ENCODE measurements at regions not wholly inside any gene's neighbourhood (a gene's known extent, or its start where the extent isn't known, plus 50 kb on each side); places are given as distances from the start of the nearest gene placed in this dataset.
A peak's percentile ranks its signal among the peaks of the same experiment; 100 is the strongest.

DNA sequence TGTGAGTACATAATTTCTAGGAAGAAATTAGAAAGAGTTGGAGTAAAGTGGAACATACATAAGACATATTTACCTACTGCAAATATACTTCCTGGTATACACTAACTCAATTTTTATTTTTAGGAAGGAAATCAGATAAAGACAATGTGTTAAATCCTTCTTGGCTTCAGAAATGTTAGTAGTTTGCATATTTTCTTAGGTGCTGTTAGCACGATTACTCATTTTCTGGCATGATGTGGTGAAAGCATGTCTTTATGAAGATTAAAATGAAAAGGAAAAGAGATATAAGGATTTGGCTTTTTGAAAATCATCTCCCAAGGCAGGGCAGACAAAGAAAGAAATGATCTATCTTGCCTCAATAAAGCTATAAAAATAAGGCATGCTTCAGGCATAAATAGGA is 287.6 kb upstream of the E2F7 start:
- DNase-seq (ENCODE audit: low read depth in 2 of 2): no peak

GRCh38 chr12:77351860-77352259 is 286.5 kb upstream of the E2F7 start:
- no peak for DNase-seq (ENCODE audit: low read depth in 2 of 2)

- no peak for DNase-seq (ENCODE audit: low read depth in 2 of 2)
Observed at GRCh38 chr12:77349689-77350370, 284.5 kb upstream of the E2F7 start.

DNA sequence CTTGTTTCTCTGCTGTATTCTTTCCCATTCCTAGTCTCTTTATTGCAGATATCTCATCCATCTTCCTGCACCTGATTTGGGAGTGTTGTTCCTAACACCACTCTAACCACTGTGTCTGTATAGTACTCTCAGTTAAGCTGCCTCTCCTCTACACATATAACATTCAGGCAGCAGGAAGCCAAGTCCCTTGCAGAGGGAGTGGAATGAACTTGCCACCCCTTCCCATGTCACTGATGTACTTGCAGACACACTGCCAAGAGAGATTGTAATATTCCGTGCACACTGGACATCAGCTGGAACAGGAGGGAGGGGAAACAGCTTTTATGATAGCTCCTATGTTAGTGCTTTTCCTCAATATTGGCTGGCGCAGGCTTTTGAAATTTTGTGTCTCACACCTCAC is 281.6 kb upstream of the E2F7 start:
- DNase-seq (ENCODE audit: low read depth in 2 of 2): no peak

DNA sequence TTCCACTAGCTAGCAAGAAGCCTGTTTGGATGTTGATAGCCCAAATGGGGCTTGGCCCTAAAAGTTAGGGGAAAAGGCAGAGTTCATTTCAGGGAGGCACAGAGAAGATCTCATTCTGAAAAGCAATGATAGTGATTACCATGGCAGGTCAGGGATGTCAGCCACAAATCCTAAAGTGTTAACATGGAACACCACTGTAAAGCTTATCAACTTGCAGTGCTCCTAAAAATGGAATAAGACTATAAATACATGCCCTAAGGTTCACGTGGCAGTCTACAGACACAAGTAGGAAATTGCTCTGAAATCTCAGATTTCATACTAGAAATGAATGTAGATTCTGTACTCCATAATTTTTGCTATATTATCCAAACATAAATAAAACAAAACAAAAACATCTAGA is 280.0 kb upstream of the E2F7 start:
- DNase-seq (ENCODE audit: low read depth in 2 of 2): no peak

GRCh38 chr12:77344651-77345050 is 279.3 kb upstream of the E2F7 start:
- DNase-seq (ENCODE audit: low read depth in 2 of 2): no peak

DNA sequence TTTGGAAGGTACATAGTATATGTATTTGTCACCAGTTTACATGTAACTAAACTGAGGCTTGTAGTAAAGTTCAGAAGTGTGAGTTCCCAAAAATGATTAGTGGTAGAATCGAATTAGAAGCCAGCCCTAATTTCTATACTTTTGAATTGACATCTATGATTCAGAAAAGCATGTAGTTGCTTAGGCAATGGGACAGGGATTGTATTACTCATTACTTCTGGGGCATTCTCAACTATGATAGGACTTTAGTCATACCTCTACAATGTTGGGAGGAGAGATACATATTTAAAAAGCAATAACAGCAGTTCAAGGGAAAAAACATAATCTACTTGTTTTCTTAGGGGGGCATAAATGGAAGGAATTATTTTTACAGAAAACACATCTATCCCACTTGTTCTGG is 277.9 kb upstream of the E2F7 start:
- no peak for DNase-seq (ENCODE audit: low read depth in 2 of 2)

DNA sequence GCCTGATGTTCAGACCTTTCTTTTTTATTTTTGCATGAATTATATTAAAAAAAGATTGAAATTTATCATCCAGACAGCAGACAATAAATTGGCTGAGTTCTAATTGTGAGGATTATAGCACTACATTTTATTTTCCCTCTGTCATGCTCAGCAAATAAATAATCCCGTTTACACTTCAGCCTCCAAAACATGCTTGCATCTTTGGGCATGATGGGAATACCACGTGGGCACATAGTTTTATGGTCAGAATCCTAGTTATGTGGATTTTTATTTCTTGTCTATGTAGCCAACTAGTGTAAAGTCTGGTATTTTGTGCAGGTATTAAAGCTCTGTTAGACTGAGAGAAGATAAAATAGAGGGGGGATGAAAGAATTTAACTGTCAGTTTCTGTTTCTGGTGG is 276.9 kb upstream of the E2F7 start:
- DNase-seq (ENCODE audit: low read depth in 2 of 2): no peak

DNA sequence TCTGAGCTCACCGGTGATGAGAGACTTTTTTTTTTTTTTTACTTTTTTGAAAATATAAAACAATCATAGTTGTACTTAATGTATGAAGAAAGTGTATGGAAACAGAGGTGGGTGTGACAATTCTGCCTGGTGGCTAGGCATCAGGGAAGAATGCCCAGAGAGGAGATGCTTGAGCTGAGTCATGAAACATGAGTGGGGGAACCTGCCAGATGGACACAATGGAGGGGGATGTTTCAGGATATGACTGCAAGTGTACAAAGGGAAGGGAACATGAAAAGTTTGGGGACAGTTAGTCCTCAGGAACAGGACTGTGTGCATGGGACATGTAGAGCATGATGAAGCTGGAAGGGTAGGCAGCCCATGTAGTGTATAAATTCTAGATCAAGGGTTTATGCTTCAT is 274.2 kb upstream of the E2F7 start:
- DNase-seq (ENCODE audit: low read depth in 2 of 2): no peak

- DNase-seq (ENCODE audit: low read depth in 2 of 2): no peak
Observed at GRCh38 chr12:77337362-77337761, 272.0 kb upstream of the E2F7 start.

- DNase-seq (ENCODE audit: low read depth in 2 of 2): no peak
Observed at GRCh38 chr12:77334806-77335205, 269.4 kb upstream of the E2F7 start.

DNA sequence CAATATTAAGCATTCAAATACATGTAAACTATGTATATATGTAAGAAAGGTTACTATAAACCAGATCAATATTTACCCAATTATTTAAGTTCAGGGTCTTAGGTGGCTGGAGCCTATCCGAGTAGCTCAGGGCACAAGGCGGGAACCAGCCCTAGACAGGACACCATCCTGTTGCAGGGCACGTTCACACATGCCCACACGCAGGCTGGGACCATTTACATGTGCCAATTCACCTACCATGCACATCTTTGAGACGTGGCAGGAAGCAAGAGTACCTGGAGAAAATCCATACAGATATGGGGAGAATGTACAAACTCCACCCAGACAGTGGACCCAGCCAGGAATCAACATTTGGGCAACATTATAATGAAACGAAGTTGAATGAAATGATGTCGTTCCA is 263.0 kb upstream of the E2F7 start:
- DNase-seq (ENCODE audit: low read depth in 2 of 2): no peak

DNA sequence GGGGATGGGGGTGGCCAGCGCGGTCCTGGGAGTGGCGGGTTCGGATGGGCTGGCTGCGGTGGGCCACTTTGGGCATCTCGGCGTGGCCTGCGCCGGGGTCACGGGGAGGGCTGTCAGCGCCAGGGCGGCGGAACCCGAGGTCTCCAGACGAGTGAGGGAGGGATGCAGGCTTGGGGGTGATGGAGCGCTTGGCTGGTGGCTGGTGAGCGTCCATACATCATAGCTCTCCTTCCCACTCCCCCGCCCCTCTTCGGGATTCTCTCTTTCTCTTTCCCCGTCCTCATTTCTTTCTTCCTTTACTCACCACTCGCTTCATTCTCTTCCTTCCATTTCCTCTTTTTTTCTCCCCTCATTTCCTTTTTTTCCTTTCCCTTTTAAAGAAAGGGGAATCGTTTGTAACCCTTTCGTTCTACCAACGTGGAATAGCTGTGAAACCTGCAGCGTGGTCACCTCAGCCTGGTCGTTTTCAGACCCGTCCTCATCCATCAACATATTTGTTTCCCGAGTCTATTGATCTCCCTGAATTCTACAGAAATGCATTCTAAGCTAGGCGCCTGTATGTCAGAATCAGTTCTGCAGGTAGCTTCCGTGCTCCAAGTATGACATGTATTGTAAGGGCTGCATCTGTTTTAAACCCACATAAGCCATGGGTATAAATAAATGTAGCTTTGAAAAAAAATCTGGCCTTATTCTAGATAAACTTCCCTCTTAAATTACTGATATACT is 260.3 kb upstream of the E2F7 start:
- DNase-seq (ENCODE audit: low read depth in 2 of 2): no peak

DNA sequence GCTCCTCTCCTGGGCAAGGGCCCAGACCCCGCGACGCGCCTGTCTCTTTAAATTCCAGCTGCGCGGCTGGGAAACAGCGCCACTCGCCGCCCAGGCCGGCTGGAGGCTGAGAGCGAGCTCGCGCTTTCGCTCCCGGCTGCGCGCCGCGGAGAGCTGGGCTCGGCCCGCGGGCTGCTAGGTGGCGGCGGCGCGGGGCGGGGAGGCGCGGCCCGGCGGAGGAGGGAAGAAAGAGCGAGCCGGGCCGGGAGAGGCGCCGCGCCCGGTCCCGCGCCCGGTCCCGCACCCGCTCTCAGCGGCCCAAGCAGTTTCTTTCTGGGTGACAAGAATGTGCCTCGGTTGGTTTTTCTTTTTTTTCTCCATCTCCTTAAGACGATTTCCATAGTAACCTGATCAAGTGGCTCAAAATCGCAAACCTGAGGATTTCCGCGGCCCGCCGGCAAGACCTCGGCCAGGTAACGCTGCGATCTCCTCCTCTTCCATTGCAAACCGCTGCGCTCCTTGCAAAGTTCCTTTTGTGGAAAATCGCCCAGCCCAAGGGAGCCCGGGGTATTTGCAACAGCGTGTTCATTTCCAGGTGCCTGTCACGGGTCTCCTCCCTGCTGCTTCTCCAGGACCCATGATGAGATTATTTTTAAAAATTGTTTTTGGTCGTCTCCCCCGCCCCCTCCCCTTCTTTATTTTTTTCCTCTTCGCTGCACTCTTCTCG is 259.5 kb upstream of the E2F7 start:
- DNase-seq (ENCODE audit: low read depth in 2 of 2): peak; percentile 15 to 20

GRCh38 chr12:77324416-77324762 is 259.0 kb upstream of the E2F7 start:
- no peak for DNase-seq (ENCODE audit: low read depth in 2 of 2)

DNA sequence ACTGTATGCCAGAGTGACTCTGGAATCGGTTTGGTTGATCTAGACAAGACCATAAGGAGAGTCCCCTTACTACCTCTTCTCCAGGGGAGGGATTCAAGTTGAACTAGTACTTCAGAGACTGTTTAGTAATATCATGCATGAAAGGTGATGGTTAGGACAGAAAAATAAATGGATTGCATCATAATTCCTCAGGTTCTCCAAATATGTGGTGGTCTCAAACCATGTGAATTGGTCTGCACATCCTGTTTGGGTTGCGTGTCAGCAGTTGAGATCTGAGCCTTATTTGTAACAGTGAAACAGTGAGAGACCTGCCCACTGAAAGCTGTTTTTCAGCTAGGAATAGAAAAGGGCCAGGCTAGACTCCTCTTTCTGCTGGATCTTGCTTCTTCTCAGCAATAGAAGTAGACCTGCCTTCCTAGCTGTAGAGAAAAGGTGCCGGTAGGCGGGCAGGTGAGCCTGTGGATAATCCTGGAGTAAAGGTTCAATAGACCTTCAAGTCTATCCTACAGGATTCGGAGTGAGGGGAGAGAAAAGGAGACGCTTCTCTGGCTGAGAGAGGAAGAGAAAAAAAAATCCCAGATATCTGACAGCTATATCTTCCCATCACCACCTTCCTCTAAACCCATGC is 258.5 kb upstream of the E2F7 start:
- DNase-seq (ENCODE audit: low read depth in 2 of 2): no peak

- DNase-seq (ENCODE audit: low read depth in 2 of 2): no peak
Observed at GRCh38 chr12:77319166-77319565, 253.8 kb upstream of the E2F7 start.

DNA sequence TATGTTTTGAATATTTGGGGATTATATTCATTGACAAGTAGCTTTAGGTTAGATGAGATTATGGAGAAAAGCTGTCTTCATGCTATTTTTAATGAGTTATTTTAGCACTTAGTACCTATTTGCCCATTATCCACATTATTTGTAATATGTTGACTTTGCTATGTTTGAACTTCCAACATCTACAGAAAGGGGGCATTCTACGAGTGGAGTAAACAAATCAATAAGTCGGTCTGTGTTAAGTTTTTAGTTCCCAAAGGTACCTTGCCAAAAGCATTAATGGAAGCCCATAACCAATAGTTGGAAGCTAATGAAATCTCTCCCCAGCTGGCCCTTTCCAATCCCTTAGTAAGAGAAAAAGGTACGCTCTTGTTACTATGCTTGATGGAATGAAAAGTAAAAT is 250.0 kb upstream of the E2F7 start:
- no peak for DNase-seq (ENCODE audit: low read depth in 2 of 2)

DNA sequence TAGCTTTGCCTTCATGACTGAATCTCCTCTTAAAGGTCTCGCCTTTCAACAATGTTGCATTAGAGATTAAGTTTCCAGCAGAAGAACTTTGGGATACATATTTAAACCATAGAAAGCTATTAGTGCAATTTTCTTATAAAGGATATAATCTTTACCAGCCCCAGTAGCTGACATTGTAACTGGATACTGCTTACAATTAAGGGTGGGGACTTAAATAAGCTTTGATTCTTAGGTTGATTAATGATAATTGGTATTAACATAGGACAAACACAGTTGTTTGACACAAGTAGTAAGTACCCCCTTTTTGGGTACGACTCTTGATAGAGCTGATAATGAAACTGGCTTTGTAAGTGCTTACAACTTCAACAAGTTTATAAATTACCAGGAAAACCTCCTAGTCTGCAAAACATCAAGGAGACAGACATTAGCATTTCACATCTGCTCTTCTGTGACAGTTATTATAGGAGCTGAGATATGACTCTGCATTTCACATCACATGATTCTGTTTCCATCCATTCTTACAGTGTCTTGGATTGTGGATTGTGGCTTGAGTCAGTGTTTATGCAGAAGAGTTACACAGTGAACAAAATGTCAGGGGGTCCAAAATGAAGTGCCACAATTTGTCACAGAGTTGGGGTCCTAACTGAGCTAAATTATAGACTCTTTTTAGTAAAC is 249.1 kb upstream of the E2F7 start:
- DNase-seq (ENCODE audit: low read depth in 2 of 2): no peak

GRCh38 chr12:77308056-77308455 is 242.7 kb upstream of the E2F7 start:
- no peak for DNase-seq (ENCODE audit: low read depth in 2 of 2)

- no peak for DNase-seq (ENCODE audit: low read depth in 2 of 2)
Observed at GRCh38 chr12:77300811-77301210, 235.4 kb upstream of the E2F7 start.

Data from stimulated activated CD8-positive, alpha-beta memory T cell treated with anti-CD3 and anti-CD28 coated beads, Interleukin-2, amount 100 ng/mL, for 48 hours (primary cell).